GM21529 (cell line): ENCODE measurements at regions not wholly inside any gene's neighbourhood (a gene's known extent, or its start where the extent isn't known, plus 50 kb on each side); places are given as distances from the start of the nearest gene placed in this dataset.

Experiments used
- ATAC-seq: cut with Tn5 transposase; IDR thresholded peaks from one replicate; pipeline ENCODE4 v1.9.1; 2021; ENCODE audit not compliant: unreplicated experiment

DNA sequence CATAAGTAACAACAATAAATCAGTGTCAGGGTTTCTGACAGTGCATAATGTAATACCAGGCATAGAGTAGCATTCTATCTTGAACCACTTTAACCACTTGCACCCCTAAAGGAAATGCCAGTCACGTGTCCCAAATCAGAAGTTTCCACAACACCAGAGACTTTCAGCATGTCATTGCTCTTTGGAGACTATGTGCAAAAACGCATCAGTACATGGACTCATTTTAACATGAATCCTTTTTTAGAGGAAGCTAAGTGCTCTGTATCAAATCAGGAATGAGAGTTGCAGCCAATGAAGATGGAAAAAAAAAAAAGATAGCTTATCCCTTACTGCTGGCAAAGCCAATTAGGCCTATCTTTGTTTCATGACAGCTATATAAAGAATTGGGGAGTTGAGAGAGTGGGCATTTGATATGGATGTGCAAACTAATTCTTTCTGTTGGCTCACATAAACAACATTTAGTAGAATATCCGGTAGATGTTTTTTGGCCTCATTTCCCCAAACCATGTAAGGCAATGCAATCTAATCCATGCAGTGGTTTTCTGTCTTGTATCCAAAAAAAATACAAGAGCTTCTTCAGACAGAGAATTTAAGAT, 353.1 kb downstream of the IRS1 start:
- no peak for ATAC-seq

DNA sequence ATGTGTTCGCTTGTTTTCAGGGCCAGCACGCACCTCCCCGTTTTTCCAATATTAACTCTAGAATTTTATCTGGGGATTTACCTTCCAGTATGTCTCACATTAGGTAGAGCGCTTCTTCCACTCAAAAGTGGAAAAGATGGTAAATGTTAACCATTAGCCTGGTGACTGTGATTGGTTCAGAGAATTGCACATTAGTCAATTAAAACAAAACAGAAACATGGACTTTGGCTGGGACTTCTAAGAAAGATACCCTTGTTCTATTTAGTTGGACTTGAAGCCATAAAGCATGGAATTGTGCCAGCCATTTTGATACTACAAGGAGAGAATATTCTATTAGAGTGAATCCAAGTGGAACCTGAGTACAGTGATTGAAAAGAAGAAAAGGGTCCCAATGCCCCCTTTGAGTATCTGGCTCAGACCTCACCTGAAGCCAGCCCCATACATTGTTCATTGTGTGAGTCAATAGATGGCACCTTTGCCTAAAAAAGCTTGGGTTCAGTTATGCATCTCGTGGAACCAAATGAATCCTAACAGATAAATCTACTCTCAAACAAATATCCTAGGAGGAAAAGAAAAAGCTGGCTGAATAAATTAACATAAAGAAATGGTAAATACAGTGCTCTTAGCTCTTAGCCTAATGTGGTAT, 354.3 kb downstream of the IRS1 start:
- no peak for ATAC-seq

DNA sequence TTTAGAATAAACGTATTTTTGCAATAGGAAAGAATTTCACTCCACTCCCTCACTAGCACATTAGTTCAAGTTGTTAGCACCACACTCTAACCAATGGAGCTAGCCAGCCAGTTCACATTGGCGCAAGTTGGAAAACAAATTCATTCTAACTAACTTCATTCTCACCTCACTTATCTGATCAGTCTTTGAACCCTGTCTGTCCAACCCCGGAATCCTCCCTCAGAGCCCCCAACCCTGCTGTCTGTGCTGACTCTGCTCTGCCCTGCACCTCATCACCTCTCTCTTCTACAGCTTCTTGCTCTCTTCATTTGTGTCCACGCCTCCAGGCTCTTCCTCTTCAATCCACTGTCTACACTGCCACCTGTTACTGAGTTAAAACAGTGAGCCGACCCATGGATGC, 356.5 kb downstream of the IRS1 start:
- ATAC-seq: no peak

DNA sequence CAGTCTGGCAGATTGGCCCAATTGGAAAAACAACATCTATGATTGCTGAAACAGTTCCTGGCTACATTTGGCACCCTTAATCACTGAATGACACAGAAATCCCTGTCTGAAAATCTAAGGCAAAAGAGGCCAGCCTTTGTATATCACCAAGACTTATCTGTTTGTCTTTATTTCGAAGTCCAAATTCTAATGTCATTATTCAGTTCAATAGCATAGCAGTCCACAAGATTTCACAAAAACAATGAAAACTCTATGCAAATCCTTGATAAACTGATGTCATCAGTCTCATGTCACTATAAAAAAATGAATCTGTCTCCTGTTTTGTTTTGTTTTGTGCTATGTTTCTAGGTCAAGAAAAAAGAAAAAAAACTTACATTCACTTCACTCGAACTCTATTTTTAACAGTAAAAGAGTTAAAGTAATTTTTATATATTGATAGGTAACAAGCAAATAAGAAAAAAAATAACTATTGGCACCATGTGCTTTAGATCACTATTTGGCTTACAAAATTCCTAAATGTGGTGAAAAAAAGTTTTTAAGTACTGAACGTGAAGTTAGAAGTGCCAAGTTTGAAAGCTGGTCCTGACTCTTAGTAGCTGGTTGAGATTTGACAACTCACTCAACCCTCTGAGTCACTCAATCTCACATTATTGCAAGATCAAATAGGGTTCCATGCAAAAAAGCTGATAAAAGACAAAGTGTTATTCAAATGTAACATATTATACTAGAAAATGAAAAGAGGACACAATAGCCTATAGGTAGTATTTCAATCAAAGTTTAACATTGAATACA, 359.3 kb downstream of the IRS1 start:
- no peak for ATAC-seq

DNA sequence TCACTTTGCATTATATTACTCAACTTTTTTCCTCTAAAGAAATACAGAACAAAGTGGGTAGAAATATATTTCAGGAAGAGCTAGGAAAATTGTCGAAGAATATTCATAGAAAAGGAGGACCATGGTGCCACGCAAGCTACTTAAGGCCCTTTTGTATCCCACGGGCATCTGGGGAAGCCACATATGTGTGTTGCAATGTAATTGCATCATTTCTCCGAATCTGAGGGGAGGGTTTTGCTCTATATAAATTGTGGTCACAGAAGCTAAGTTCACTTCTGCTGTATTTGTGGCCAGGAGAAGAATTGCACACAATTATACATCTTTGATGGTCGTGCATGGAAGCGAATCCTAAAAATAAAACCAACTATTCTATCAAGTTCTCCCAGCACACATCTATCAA, 360.3 kb downstream of the IRS1 start:
- no peak for ATAC-seq

DNA sequence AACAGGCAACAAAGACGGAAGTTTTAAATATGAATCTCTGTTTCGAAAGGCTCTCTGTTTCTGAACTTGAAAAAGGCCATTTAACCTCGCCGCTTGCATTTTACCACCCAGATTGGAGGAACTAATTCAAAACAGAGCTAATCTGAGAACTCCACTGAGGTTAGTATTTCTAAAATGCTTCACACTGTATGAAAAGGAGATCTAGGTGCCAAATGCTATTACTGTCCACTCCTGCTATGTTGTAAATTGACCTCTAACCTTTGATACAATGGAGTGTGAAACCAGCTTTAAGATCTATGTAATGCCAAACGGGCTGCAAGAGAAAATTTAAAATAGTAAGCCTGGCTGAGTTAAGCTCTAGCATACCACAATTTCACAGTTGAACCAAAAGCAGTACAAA, 364.5 kb downstream of the IRS1 start:
- ATAC-seq: no peak

DNA sequence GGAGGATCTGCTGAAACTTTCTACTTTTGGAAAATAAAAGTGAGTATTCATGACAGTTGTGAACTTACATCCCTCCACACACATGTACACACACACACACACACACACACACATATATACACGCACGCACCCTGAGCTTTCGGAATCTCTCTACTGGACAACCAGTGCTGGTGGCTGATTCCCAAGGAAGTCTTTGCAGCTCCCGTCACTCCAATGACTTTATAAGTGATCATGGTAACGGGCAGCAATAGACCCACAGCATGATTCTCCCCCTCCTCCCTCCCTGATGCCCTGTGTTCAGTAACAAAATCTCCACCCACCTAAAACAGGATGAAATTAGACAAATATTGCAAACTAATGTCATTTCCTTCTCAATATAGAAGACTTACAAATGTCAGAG, 364.9 kb downstream of the IRS1 start:
- no peak for ATAC-seq

DNA sequence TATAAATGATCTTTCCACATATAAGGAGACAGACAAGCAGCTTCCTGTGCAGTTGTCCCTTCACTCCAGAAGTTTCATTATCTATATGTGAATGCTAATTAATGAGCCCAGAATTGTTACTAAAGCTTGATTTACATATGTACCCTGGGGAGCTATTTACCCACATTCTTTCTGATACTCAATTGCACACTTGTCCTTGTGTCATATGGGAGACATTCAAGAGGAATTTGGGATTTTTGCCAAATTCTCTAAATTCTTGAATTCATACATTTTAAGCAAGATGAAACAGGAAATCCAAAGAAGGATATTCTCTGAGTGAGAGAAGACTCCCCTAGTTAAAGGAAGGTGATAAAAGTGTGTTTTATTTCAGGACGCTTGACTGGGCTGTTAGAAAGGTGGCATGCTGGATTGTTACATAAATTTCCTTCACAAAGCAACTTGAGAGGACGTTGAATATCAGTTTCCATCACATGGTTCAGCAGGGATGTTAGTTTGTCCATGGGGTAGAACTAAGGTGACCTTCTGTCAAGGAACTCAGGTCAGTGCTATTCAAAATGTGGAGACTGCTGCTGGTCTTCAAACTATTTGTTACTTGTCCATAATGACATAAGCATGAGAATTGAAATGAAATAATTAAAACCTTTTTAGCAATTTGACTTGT, 368.2 kb downstream of the IRS1 start:
- ATAC-seq: no peak

DNA sequence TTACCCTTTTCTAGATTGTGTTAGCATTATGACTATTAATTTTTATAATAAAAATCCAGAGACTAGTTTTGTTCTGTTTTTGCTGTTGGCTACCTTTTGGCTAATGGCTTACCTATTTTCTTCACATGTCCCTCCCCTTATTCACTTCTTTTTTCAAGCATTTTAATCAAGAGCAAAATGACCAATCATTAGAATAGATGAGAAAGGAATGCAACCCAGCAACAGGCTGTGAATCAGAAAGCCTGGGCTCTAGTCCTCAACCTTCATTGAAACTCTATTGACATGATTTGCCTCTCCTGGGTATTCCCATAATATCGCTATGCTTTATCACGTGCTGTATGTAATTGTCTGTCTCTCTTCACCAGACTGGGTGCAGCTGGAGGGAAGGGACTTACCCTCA, 370.1 kb downstream of the IRS1 start:
- ATAC-seq: no peak

DNA sequence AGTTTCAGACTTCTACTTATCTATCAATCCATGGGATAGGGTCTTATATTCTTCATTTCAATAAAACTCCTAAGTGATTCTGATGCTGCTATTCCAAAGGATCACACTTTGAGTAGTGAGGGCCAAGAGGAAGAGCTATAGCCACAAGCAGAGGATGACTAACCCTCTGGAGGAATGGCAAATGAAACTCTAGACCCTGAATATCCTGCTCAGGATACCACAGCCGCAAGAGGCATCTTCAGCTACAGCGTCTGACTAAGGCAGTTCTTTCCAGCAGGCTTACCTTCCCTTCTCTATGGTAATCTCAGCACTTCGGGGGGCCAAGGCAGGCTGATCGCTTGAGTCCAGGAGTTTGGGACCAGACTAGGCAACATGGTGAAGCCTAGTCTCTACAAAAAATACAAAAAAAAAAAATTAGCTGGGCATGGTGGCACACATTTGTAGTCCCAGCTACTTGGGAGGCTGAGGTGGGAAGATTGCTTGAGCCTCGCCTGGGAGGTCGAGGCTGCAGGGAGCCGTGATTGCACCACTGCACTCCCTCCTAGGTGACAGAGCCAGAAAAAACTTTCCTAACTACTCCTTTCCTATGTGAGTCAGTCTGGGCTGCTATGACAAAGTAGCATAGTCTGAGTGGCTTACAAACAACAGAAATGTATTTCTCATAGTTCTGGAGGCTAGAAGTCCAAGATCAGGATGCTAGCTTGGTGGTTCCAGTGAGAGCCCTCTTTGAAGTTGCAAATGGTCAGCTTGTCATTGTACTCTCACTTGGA, 371.9 kb downstream of the IRS1 start:
- ATAC-seq: no peak

DNA sequence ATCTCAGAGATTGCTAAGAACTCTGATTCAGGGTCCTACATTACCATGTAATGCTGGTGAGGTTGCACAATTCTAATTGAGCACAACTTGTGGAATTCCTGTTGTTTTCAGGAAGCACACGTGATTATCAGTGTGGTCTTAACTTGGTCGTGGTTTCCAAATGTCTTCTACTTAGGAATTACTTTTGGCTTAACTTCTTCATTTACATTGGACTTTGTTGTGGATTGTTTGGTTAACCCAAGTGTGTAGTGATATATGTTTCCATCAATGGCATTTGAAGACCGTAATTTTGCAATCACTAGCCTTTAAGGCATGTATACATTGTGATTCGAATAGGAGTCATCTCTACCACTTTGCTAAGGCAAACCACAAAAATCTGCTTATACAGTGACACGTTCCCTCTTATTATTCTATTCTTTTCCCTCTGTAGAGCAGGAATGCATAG, 373.3 kb downstream of the IRS1 start:
- no peak for ATAC-seq

DNA sequence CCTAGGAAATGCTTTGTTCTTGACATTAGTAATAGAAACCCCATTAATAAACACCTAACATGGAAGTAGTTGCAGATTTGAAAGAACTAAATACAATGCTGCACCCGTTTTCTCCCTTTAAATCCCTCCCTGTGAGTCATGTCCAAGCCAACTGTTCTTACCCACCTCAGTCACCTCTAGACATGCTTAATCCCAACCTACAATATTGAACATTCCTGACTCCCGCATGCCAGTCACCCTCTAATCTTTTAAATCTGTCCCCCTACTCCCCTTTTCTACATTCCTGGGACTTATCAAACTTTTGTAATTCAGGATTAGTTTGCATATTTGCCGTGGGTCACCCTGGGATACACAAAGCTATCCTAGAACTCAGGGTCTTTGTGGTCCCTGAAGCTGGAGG, 374.6 kb downstream of the IRS1 start:
- no peak for ATAC-seq

DNA sequence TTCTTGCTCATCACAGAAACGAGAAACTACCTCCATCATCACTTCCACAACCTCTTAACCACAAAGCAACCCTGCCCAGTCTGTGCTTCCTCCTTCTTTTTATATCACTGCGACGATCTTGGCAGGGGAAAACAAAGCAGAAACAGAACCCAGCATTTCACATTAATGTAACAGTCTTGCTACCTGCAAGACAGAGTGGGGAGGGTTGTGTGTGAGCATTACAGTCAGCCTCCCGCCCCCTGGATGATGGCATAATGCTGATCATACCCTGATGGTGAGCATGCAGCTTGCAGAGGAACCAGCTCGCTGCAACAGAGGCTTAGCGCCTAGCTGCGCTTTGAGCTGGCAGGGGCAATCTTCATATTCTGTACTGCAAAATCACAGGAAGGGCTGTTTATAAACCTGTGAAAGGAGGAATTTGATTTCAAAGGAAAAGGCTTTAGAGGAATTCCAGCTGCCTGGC, 376.1 kb downstream of the IRS1 start:
- ATAC-seq: peak; percentile 93

DNA sequence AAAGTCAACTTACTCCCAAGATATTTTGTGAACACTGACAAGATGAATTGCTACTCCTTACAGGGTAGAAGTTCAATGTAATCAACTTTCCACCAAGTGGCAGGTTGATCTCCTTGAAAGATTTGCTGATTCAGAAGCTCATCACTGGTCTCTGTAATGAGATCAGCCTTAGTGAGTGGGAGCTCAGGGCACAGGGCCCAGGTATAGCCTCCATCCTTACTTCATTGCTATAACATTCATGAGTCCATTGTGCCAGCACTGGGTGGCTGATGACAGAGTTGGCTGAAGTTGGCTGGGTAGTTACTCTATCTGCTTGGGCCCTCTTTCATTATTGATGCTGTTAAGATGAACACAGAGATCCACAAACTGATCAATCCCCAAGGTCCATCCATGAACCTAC, 379.0 kb downstream of the IRS1 start:
- ATAC-seq: no peak

DNA sequence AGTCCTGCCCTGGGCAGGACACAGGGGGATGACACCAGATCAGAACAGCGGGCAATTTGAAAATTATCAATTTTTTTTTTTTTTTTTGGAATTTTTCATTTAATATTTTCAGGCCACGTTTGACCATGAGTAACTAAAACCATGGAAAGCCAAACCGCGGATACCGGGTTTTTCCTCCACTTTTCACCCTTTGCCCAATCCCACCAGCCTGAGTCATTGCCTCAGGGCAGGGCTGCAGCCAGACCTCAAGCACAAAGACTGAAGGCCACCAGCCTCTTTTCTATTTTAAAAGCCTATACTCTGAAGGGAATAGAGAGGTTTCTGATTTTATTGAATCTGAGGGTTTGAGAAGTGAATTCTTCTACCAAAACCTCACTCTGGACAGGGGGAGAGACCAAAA, 381.1 kb downstream of the IRS1 start:
- ATAC-seq: no peak

DNA sequence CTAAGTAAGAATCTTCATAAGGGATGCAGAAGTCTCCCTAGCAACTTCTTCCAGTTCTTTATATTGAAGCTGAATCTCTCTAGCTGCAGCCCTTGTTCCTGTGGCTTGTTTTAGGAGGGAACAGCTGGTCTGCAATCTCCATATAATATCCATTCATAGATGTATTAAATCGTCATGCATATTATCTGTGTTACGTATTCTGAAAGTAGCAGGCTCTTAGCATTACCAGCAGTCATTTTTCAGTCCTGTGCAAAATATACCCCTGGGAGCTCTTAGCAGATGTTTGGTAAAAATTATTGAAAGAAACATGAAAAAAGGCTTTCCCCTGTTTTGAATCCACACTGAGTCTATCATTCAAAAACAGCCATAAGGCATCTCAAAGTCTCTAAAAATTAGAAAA, 385.3 kb downstream of the IRS1 start:
- no peak for ATAC-seq

DNA sequence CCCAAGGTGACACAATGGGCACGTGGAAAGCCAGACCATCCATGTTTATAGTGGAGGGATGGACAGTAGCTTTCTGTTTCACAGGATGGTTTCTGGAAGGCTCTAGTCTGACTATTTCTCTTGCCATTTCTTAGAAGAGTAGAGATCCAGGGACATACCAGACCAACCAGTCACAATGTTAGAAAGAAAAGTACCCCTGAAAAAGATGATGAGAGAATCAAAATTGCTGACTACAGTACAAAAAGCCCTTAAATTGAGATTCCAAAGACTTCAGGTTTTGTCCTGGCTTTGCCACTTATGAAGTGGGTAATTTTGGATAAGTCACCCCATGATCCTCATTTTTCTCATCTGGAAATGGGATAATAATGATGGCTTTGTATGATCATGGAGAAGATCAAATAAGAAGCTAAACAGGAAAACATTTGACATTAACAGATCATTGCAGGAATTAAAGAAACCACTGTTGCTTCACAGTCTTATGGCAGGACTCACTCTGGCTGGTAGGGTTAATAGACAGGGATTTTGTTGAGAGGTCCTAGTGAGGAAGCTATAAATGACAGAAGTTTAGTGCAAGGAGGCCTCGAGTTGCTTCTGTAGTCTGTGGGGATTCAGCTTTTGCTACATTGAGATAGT, 386.0 kb downstream of the IRS1 start:
- no peak for ATAC-seq

DNA sequence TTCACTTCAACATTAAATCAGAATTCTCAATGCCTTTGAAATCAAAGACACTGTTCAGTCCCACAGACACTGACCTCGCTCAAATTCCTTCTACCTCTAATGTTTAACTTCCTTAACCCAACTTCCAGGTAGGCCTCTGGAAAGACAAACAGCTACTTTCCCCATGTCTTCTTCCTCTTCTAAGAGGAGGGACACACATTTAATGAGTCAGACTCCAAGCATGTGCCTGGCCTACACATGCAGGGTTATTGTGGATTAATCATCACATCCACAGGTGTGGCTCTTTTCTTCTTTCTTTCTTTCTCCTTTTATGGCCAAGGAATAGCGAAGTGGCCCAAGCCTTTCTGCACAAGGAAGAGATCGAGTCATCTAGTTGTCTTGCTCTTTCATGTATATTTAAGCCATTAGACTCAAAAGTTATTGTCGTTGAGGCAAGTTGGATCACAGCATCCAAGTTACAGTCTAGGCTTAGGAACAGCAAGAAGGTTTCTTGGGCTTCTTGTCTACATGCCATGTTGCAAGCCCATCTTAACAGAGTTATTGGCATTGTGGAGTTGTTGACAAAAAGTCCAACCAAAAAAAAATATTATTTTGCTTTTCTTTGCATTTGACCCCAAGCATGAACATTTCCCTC, 387.8 kb downstream of the IRS1 start:
- no peak for ATAC-seq

DNA sequence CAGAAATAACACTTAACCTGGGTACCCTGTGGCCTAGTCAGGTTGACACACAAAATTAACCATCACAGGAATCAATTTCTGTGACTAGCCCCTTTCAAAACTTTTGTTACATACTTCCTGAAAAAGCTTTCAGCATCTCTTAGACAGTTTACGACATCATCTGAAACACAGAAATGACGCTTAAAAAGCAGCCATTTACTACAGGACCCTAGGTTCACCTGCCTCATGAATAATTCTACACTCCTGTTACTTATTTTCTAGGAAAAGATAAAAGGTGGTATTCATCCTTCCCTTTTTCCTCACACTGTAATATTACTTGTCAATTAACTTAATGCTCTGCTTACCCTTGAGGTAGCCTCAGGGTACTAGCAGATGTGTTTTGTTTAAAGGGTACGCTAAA, 388.4 kb downstream of the IRS1 start:
- ATAC-seq: no peak

DNA sequence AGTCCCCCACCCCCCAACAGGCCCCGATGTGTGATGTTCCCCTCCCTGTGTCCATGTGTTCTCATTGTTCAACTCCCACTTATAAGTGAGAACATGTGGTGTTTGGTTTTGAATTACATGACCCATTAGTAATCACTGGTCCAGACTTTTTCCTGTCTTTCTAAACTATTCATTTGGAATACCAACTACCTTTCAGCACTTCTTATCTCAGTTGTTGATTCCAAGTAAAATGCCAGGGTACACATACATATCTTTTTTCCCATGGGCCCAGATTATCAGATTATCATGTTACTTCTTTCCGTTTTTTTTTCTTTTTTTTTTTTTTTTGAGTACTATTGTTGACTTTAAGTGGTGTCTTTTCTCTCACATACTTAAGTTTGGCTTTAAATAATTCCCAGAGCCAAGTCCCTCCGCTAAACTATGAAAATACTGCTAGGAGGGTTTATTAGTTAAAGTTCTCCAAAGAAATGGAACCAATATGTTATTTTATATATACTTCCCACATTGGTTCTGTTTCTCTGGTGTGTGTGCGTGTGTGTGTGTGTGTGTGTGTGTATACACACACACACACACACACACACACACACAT, 389.3 kb downstream of the IRS1 start:
- no peak for ATAC-seq
